B cell (primary cell): ENCODE measurements at regions not wholly inside any gene's neighbourhood (a gene's known extent, or its start where the extent isn't known, plus 50 kb on each side); places are given as distances from the start of the nearest gene placed in this dataset.
"Not testable (repeated sequence)": the region's sequence is repeated elsewhere in the genome, so short reads cannot be mapped to it uniquely, and the experiment has no call there.

Source experiments
- CTCF ChIP-seq: fragments of 200-600 bp; IDR thresholded peaks from one replicate; pipeline ENCODE4 v1.8.0; 2022; ENCODE audit warnings: antibody characterized with exemption, mild to moderate bottlenecking
- EZH2 ChIP-seq: IDR thresholded peaks from 2 replicates; pipeline ENCODE4 v1.6.1; 2012; ENCODE audit warnings: borderline replicate concordance, low read depth, mild to moderate bottlenecking, moderate library complexity, low read length; ENCODE audit not compliant: insufficient read depth, poor library complexity, severe bottlenecking

GRCh38 chr15:75763635-75764600 is 51.3 kb upstream of the CSPG4 start:
- TF ChIP-seq CTCF, EZH2: not testable (repeated sequence)
